CD14-positive monocyte (primary cell): ENCODE measurements at regions not wholly inside any gene's neighbourhood (a gene's known extent, or its start where the extent isn't known, plus 50 kb on each side); places are given as distances from the start of the nearest gene placed in this dataset.
"Not testable (repeated sequence)": the region's sequence is repeated elsewhere in the genome, so short reads cannot be mapped to it uniquely, and the experiment has no call there.

Experiments
- DNase-seq, 3 donors: peaks; one replicate each; pipeline ENCODE4 v3.0.0-alpha.2; 2011 to 2022
- H2AFZ ChIP-seq: 2 replicates; pipeline ENCODE4 v1.6.0; 2012; ENCODE audit warnings: mild to moderate bottlenecking, low read depth, low read length, inconsistent platforms; ENCODE audit not compliant: insufficient read depth, poor library complexity, severe bottlenecking
- H3K27ac ChIP-seq, 2 donors: 1 replicate in 1 of 2; 2 replicates in 1 of 2; pipeline ENCODE4 v1.5.1; 2012 to 2013; ENCODE audit warnings: low read length in 2 of 2, control low read depth in 1 of 2, inconsistent platforms in 1 of 2, low read depth in 1 of 2, mild to moderate bottlenecking in 1 of 2
- H3K27me3 ChIP-seq, 2 donors: one replicate each; pipeline versions ENCODE4 v1.6.0 to v1.6.1; 2011 to 2013; ENCODE audit warnings: low read length in 2 of 2; ENCODE audit not compliant: control insufficient read depth in 2 of 2, insufficient read depth in 2 of 2
- H3K36me3 ChIP-seq, 2 donors: replicated peaks in 1 of 2; 1 replicate in 1 of 2; 2 replicates in 1 of 2; pipeline versions ENCODE4 v1.5.1 to v1.6.1; 2012 to 2013; ENCODE audit warnings: low read length in 2 of 2, control low read depth in 1 of 2, inconsistent platforms in 1 of 2, mild to moderate bottlenecking in 1 of 2; ENCODE audit not compliant: insufficient read depth in 2 of 2, control insufficient read depth in 1 of 2
- H3K4me1 ChIP-seq, 2 donors: 1 replicate in 1 of 2; 2 replicates in 1 of 2; pipeline versions ENCODE4 v1.5.1 to v1.6.1; 2012 to 2013; ENCODE audit warnings: low read length in 2 of 2, control low read depth in 1 of 2, inconsistent platforms in 1 of 2, mild to moderate bottlenecking in 1 of 2, moderate library complexity in 1 of 2; ENCODE audit not compliant: insufficient read depth in 2 of 2, control insufficient read depth in 1 of 2
- H3K4me2 ChIP-seq: replicated peaks from 2 replicates; pipeline ENCODE3; 2012; ENCODE audit warnings: low read length, moderate library complexity, mild to moderate bottlenecking; ENCODE audit not compliant: poor library complexity, severe bottlenecking; ENCODE audit errors: extremely low read depth
- H3K4me3 ChIP-seq, 3 experiments: fragments of 200-600 bp in 1 of 3; sonication (generic) in 1 of 3; replicated peaks in 1 of 3; 1 replicate in 2 of 3; 2 replicates in 1 of 3; pipeline ENCODE4 v1.5.1; 2011 to 2013; ENCODE audit warnings: low read length in 3 of 3, mild to moderate bottlenecking in 3 of 3, control low read depth in 2 of 3, low read depth in 2 of 3, inconsistent platforms in 1 of 3, moderate library complexity in 1 of 3
- H3K79me2 ChIP-seq: 2 replicates; pipeline ENCODE4 v1.6.0; 2012; ENCODE audit warnings: mild to moderate bottlenecking, control low read depth, inconsistent platforms, low read length, moderate library complexity; ENCODE audit not compliant: insufficient read depth
- H3K9ac ChIP-seq: 2 replicates; pipeline ENCODE4 v1.6.0; 2017; ENCODE audit warnings: low read length, mild to moderate bottlenecking; ENCODE audit not compliant: insufficient read depth, poor library complexity, severe bottlenecking
- H3K9me3 ChIP-seq, 2 donors: replicated peaks in 1 of 2; 1 replicate in 1 of 2; 2 replicates in 1 of 2; pipeline versions ENCODE4 v1.5.1 to v1.6.1; 2012 to 2013; ENCODE audit warnings: low read length in 2 of 2, control low read depth in 1 of 2; ENCODE audit not compliant: control insufficient read depth in 1 of 2, insufficient read depth in 1 of 2
- H4K20me1 ChIP-seq: 2 replicates; pipeline ENCODE4 v1.6.0; 2012; ENCODE audit warnings: mild to moderate bottlenecking, low read length, control low read depth, moderate library complexity; ENCODE audit not compliant: insufficient read depth
- H3K27ac Mint-ChIP-seq, 7 donors: one replicate each; pipeline ENCODE4 v1.8.0; 2020; ENCODE audit warnings: mild to moderate bottlenecking in 7 of 7, mixed read lengths in 7 of 7, moderate library complexity in 6 of 7, inconsistent platforms in 2 of 7
- H3K27me3 Mint-ChIP-seq, 3 donors: one replicate each; pipeline ENCODE4 v1.8.0; 2021 to 2022; ENCODE audit warnings: low read depth in 3 of 3, mild to moderate bottlenecking in 3 of 3, mixed read lengths in 3 of 3, moderate library complexity in 3 of 3, inconsistent platforms in 1 of 3
- H3K36me3 Mint-ChIP-seq, 2 donors: one replicate each; pipeline ENCODE4 v1.8.0; 2020; ENCODE audit warnings: mixed read lengths in 2 of 2, inconsistent platforms in 1 of 2, mild to moderate bottlenecking in 1 of 2
- H3K4me1 Mint-ChIP-seq: one replicate; pipeline ENCODE4 v1.8.0; 2020; ENCODE audit warnings: mild to moderate bottlenecking, mixed read lengths
- H3K4me3 Mint-ChIP-seq, 2 donors: one replicate each; pipeline ENCODE4 v1.8.0; 2020; ENCODE audit warnings: mild to moderate bottlenecking in 2 of 2, mixed read lengths in 2 of 2, moderate library complexity in 1 of 2
- H3K9me3 Mint-ChIP-seq, 7 donors: one replicate each; pipeline ENCODE4 v1.8.0; 2020 to 2022; ENCODE audit warnings: mixed read lengths in 7 of 7, mild to moderate bottlenecking in 6 of 7, moderate library complexity in 6 of 7, inconsistent platforms in 2 of 7
- CTCF ChIP-seq: fragments of 200-600 bp; IDR thresholded peaks from one replicate; pipeline ENCODE4 v1.8.0; 2022; ENCODE audit warnings: antibody characterized with exemption, mild to moderate bottlenecking
- WGBS: methylation state at CpG from one replicate; pipeline ENCODE4 v1.1.5; 2013; ENCODE audit warnings: missing lambda C conversion rate; ENCODE audit not compliant: insufficient coverage; 5-methylcytosine and 5-hydroxymethylcytosine counted together
- intact Hi-C, 2 donors: fragments of 100-400 bp; cut with micrococcal nuclease; formaldehyde crosslinking; loops; one replicate each; pipeline versions ENCODE4 v1.15.0 to v1.15.1; 2023

GRCh38 chrY:18997635-18998240, 224.2 kb upstream of the HSFY2 start:
- Mint-ChIP-seq H3K27ac (no peak overlapping the region), H3K4me1 (no peaks in the 10 kb centered on the region), H3K27me3 (no peaks in the 10 kb centered on the region), H3K9me3 (peaks cover 0 to 1% (median 0%) of the 10 kb centered on the region in 7 donors), H3K4me3 (no peak overlapping the region), H3K36me3 (no peaks in the 10 kb centered on the region)
- no peaks in the 10 kb centered on the region for H3K79me2 ChIP-seq
- no peak for TF ChIP-seq CTCF
- H3K36me3 ChIP-seq, result no peaks in the 10 kb centered on the region
- intact Hi-C loops, result no loop called here
- no peak overlapping the region for H3K4me3 ChIP-seq
- peaks cover 0 to 5% of the 10 kb centered on the region in 2 donors for H3K9me3 ChIP-seq
- H3K9ac ChIP-seq, result no peak overlapping the region
- no peaks in the 10 kb centered on the region for H3K27me3 ChIP-seq
- H3K4me1 ChIP-seq, result no peaks in the 10 kb centered on the region
- 83% methylated on average over 1 of the region's 2 CpGs for WGBS
- H3K4me2 ChIP-seq, result no peak overlapping the region
- H2AFZ ChIP-seq, result no peak overlapping the region
- H4K20me1 ChIP-seq, result no peaks in the 10 kb centered on the region
- no peak for DNase-seq
- H3K27ac ChIP-seq, result no peak overlapping the region

GRCh38 chrY:18993480-18993879, 219.9 kb upstream of the HSFY2 start:
- H3K4me1 Mint-ChIP-seq, result no peaks in the 10 kb centered on the region
- H2AFZ ChIP-seq, result no peak overlapping the region
- intact Hi-C loops, result no loop called here
- H3K9me3 ChIP-seq, result peaks cover 0 to 5% of the 10 kb centered on the region in 2 donors
- H3K9me3 Mint-ChIP-seq, result peaks cover 0 to 2% (median 0%) of the 10 kb centered on the region in 7 donors
- no peak overlapping the region for H3K27ac ChIP-seq
- H3K79me2 ChIP-seq, result no peaks in the 10 kb centered on the region
- no peaks in the 10 kb centered on the region for H3K4me1 ChIP-seq
- H3K36me3 ChIP-seq, result no peaks in the 10 kb centered on the region
- DNase-seq, result no peak
- H3K27me3 ChIP-seq, result no peaks in the 10 kb centered on the region
- no peak overlapping the region for H3K4me3 ChIP-seq
- H3K4me2 ChIP-seq, result no peak overlapping the region
- no peaks in the 10 kb centered on the region for H3K27me3 Mint-ChIP-seq
- TF ChIP-seq CTCF, result no peak
- no peak overlapping the region for H3K27ac Mint-ChIP-seq
- no peak overlapping the region for H3K4me3 Mint-ChIP-seq
- no peaks in the 10 kb centered on the region for H3K36me3 Mint-ChIP-seq
- no CpG with 5 or more reads among the region's 4 CpGs for WGBS
- H4K20me1 ChIP-seq, result no peaks in the 10 kb centered on the region
- H3K9ac ChIP-seq, result no peak overlapping the region

GRCh38 chrY:18992684-18993083, 219.1 kb upstream of the HSFY2 start:
- H3K27me3 ChIP-seq, DNase-seq, H3K27ac Mint-ChIP-seq, intact Hi-C loops, H3K9ac ChIP-seq, H3K27ac ChIP-seq, H3K4me3 ChIP-seq, H3K4me1 Mint-ChIP-seq, H4K20me1 ChIP-seq, H3K9me3 Mint-ChIP-seq, H3K4me3 Mint-ChIP-seq, H3K36me3 ChIP-seq, H3K4me1 ChIP-seq, H3K79me2 ChIP-seq, H3K9me3 ChIP-seq, H2AFZ ChIP-seq, H3K4me2 ChIP-seq, H3K36me3 Mint-ChIP-seq, H3K27me3 Mint-ChIP-seq: not testable (repeated sequence)
- WGBS, result 83% methylated on average over 17 of the region's 52 CpGs
